Trophoblast cell (in vitro differentiated cells and primary cell): ENCODE measurements at regions not wholly inside any gene's neighbourhood (a gene's known extent, or its start where the extent isn't known, plus 50 kb on each side); places are given as distances from the start of the nearest gene placed in this dataset.

ENCODE experiments used
- DNase-seq, 2 donors: peaks; one replicate each; pipeline ENCODE4 v3.0.0-alpha.2; 2016
- H2AFZ ChIP-seq: 2 replicates; pipeline ENCODE4 v1.6.1; 2013; ENCODE audit warnings: low read length, moderate library complexity, mild to moderate bottlenecking; ENCODE audit not compliant: insufficient read depth, poor library complexity
- H2AK5ac ChIP-seq: 2 replicates; pipeline ENCODE4 v1.6.1; 2013; ENCODE audit warnings: mild to moderate bottlenecking, low read length
- H2BK120ac ChIP-seq: 2 replicates; pipeline ENCODE4 v1.6.1; 2013; ENCODE audit warnings: low read length, mild to moderate bottlenecking, moderate library complexity; ENCODE audit not compliant: insufficient read depth, poor library complexity
- H2BK12ac ChIP-seq: 2 replicates; pipeline ENCODE4 v1.6.1; 2013; ENCODE audit warnings: mild to moderate bottlenecking, low read length, moderate library complexity
- H2BK5ac ChIP-seq: 2 replicates; pipeline ENCODE4 v1.6.1; 2013; ENCODE audit warnings: low read length, low read depth, moderate library complexity, mild to moderate bottlenecking; ENCODE audit not compliant: poor library complexity
- H3K14ac ChIP-seq: 2 replicates; pipeline ENCODE4 v1.6.1; 2013; ENCODE audit warnings: mild to moderate bottlenecking, low read length
- H3K18ac ChIP-seq: 2 replicates; pipeline ENCODE4 v1.6.1; 2013; ENCODE audit warnings: mild to moderate bottlenecking, low read length
- H3K23ac ChIP-seq: 2 replicates; pipeline ENCODE4 v1.6.1; 2013; ENCODE audit warnings: low read length
- H3K27ac ChIP-seq: 2 replicates; pipeline ENCODE4 v1.5.1; 2013; ENCODE audit warnings: low read depth, mild to moderate bottlenecking, inconsistent platforms, low read length, moderate library complexity
- H3K27me3 ChIP-seq: 2 replicates; pipeline ENCODE4 v1.6.1; 2013; ENCODE audit warnings: inconsistent platforms, mild to moderate bottlenecking, low read length, moderate library complexity; ENCODE audit not compliant: insufficient read depth
- H3K36me3 ChIP-seq, 2 experiments: 1 replicate in 1 of 2; 2 replicates in 1 of 2; pipeline ENCODE4 v1.6.1; 2013; ENCODE audit warnings: low read length in 2 of 2, mild to moderate bottlenecking in 2 of 2, moderate library complexity in 1 of 2; ENCODE audit not compliant: insufficient read depth in 2 of 2, control insufficient read depth in 1 of 2
- H3K4ac ChIP-seq: 2 replicates; pipeline ENCODE4 v1.6.1; 2013; ENCODE audit warnings: low read depth, mild to moderate bottlenecking, low read length, moderate library complexity
- H3K4me1 ChIP-seq, 2 experiments: 1 replicate in 1 of 2; 2 replicates in 1 of 2; pipeline ENCODE4 v1.6.1; 2013; ENCODE audit warnings: low read length in 2 of 2, mild to moderate bottlenecking in 2 of 2, moderate library complexity in 1 of 2; ENCODE audit not compliant: insufficient read depth in 2 of 2, control insufficient read depth in 1 of 2
- H3K4me2 ChIP-seq: 2 replicates; pipeline ENCODE4 v1.6.1; 2013; ENCODE audit warnings: inconsistent platforms, mild to moderate bottlenecking, low read length, moderate library complexity
- H3K4me3 ChIP-seq: 2 replicates; pipeline ENCODE4 v1.5.1; 2013; ENCODE audit warnings: mild to moderate bottlenecking, low read depth, low read length, inconsistent platforms
- H3K79me1 ChIP-seq: one replicate; pipeline ENCODE4 v1.6.1; 2013; ENCODE audit warnings: low read length
- H3K79me2 ChIP-seq: 2 replicates; pipeline ENCODE4 v1.6.1; 2013; ENCODE audit warnings: low read length, mild to moderate bottlenecking; ENCODE audit not compliant: control insufficient read depth, insufficient read depth, poor library complexity
- H3K9ac ChIP-seq: 2 replicates; pipeline ENCODE4 v1.6.1; 2013; ENCODE audit warnings: mild to moderate bottlenecking, low read length
- H3K9me3 ChIP-seq: 2 replicates; pipeline ENCODE4 v1.6.1; 2013; ENCODE audit warnings: low read depth, mild to moderate bottlenecking, control low read depth, inconsistent platforms, low read length; ENCODE audit not compliant: insufficient read depth
- H4K12ac ChIP-seq: 2 replicates; pipeline ENCODE4 v1.6.1; 2013; ENCODE audit warnings: low read depth, mild to moderate bottlenecking, low read length, moderate library complexity
- H4K8ac ChIP-seq: 2 replicates; pipeline ENCODE4 v1.6.1; 2013; ENCODE audit warnings: low read depth, mild to moderate bottlenecking, low read length, moderate library complexity
- H4K91ac ChIP-seq: one replicate; pipeline ENCODE4 v1.6.1; 2013; ENCODE audit warnings: low read depth, mild to moderate bottlenecking, low read length, moderate library complexity
- WGBS: extraction: QIAGEN DNeasy Blood & Tissue Kit; methylation state at CpG from one replicate; pipeline ENCODE4 v1.1.7; 2013; ENCODE audit warnings: missing lambda C conversion rate; ENCODE audit not compliant: insufficient read length, insufficient coverage; ENCODE audit errors: extremely low coverage; 5-methylcytosine and 5-hydroxymethylcytosine counted together

DNA sequence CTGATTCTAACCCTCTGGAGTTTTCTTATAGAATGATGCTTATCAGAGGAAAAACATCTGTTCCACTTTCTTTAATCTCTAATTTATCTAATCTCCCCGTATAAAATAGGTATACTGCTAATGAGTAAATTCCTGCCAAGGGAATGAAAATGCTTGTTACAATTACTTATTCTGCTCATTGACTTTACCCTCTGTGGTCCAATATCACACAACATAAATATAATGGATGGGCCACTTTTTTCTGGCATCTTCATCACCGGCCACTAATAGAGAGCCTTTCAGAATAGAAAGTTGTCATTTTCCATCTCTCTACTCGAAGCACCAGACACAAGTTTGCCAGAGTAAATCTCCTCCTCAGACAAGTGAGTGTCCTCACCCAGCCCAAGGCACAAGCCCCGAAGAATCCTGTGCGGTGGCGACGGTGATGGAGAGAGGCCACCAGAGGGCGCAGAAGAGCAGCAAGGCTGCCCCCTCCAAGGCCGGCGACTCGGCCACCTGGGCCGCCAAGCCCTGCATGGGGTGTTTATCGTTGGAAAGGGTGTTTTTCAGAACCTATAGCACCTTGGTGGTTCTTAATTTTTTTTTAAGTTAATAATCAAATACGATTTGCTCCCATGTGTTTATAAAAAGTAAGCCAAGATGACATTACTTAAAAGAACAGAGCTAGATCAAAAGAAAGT is 212.9 kb upstream of the ARID1B start:
- H3K14ac ChIP-seq = no peak overlapping the region

GRCh38 chr6:156563714-156564113 is 213.5 kb upstream of the ARID1B start:
- H2BK120ac ChIP-seq = no peak overlapping the region
- H2BK5ac ChIP-seq = no peak overlapping the region
- no peaks in the 10 kb centered on the region for H3K36me3 ChIP-seq
- H3K9ac ChIP-seq = no peak overlapping the region
- no peak for DNase-seq
- no peak overlapping the region for H2BK12ac ChIP-seq
- H2AFZ ChIP-seq = no peak overlapping the region
- H3K27me3 ChIP-seq = no peaks in the 10 kb centered on the region
- no peak overlapping the region for H4K12ac ChIP-seq
- H3K79me1 ChIP-seq = no peaks in the 10 kb centered on the region
- H3K27ac ChIP-seq = no peak overlapping the region
- H3K4ac ChIP-seq = no peak overlapping the region
- H3K4me1 ChIP-seq = no peaks in the 10 kb centered on the region
- no CpG with 5 or more reads among the region's 9 CpGs for WGBS
- peaks cover 4% of the 10 kb centered on the region for H3K9me3 ChIP-seq
- no peak overlapping the region for H4K91ac ChIP-seq
- H3K14ac ChIP-seq = no peak overlapping the region
- H3K18ac ChIP-seq = no peak overlapping the region
- no peak overlapping the region for H3K4me2 ChIP-seq
- H3K4me3 ChIP-seq = no peak overlapping the region
- no peak overlapping the region for H4K8ac ChIP-seq
- no peak overlapping the region for H2AK5ac ChIP-seq
- H3K23ac ChIP-seq = no peak overlapping the region
- H3K79me2 ChIP-seq = no peaks in the 10 kb centered on the region

More for the DNA sequence above, 212.9 kb upstream of the ARID1B start:
- H3K27me3 ChIP-seq = no peaks in the 10 kb centered on the region
- H3K79me1 ChIP-seq = no peaks in the 10 kb centered on the region
- no peak overlapping the region for H3K4me3 ChIP-seq
- H3K9ac ChIP-seq = no peak overlapping the region
- no peak overlapping the region for H3K27ac ChIP-seq
- no peak overlapping the region for H2AK5ac ChIP-seq
- H2BK120ac ChIP-seq = no peak overlapping the region
- H3K4ac ChIP-seq = no peak overlapping the region
- H4K8ac ChIP-seq = no peak overlapping the region
- no peak overlapping the region for H3K4me2 ChIP-seq
- H4K91ac ChIP-seq = no peak overlapping the region
- H3K79me2 ChIP-seq = no peaks in the 10 kb centered on the region
- no peak overlapping the region for H2BK12ac ChIP-seq
- DNase-seq = peak; percentile 58 to 84
- no peak overlapping the region for H3K23ac ChIP-seq
- H3K4me1 ChIP-seq = no peaks in the 10 kb centered on the region
- H3K18ac ChIP-seq = no peak overlapping the region
- H3K36me3 ChIP-seq = no peaks in the 10 kb centered on the region
- H4K12ac ChIP-seq = no peak overlapping the region
- H2AFZ ChIP-seq = no peak overlapping the region
- peaks cover 4% of the 10 kb centered on the region for H3K9me3 ChIP-seq
- WGBS = no CpG with 5 or more reads among the region's 14 CpGs
- no peak overlapping the region for H2BK5ac ChIP-seq

DNA sequence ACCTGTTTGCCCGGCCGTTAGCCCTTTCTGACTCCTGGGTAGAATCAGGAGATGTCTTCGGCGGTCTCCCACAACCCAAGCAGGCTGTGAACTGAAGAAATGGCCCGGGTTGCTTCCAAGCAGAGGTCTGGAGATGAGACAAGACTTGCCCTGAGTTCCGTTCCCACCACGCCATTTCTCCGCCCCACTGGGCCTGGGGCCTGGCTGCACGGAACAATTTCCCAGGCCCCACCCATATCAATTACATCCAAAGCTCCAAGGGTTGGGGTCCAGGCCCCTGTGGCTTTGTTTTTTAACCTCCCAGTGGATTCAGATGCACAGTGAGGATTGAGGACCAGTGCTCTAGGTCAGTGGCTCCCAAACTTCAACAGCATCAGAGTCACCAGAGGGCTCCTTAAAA is 214.5 kb upstream of the ARID1B start:
- peaks cover 4% of the 10 kb centered on the region for H3K9me3 ChIP-seq
- no peak overlapping the region for H3K18ac ChIP-seq
- no peak overlapping the region for H3K4me3 ChIP-seq
- no peak overlapping the region for H3K14ac ChIP-seq
- WGBS = no CpG with 5 or more reads among the region's 9 CpGs
- DNase-seq = no peak
- no peaks in the 10 kb centered on the region for H3K27me3 ChIP-seq
- H2AK5ac ChIP-seq = no peak overlapping the region
- no peak overlapping the region for H2BK120ac ChIP-seq
- no peak overlapping the region for H2BK12ac ChIP-seq
- H3K23ac ChIP-seq = no peak overlapping the region
- no peak overlapping the region for H2AFZ ChIP-seq
- H3K79me2 ChIP-seq = no peaks in the 10 kb centered on the region
- H2BK5ac ChIP-seq = no peak overlapping the region
- no peak overlapping the region for H3K27ac ChIP-seq
- H3K79me1 ChIP-seq = no peaks in the 10 kb centered on the region
- no peaks in the 10 kb centered on the region for H3K36me3 ChIP-seq
- H3K9ac ChIP-seq = no peak overlapping the region
- H3K4me2 ChIP-seq = no peak overlapping the region
- H4K8ac ChIP-seq = no peak overlapping the region
- no peak overlapping the region for H4K91ac ChIP-seq
- no peak overlapping the region for H3K4ac ChIP-seq
- H4K12ac ChIP-seq = no peak overlapping the region
- H3K4me1 ChIP-seq = no peaks in the 10 kb centered on the region

GRCh38 chr6:156562019-156562418 is 215.2 kb upstream of the ARID1B start:
- H3K23ac ChIP-seq = no peak overlapping the region
- no peak overlapping the region for H3K9ac ChIP-seq
- H2BK12ac ChIP-seq = no peak overlapping the region
- no CpG with 5 or more reads among the region's 13 CpGs for WGBS
- no peak overlapping the region for H4K8ac ChIP-seq
- no peak overlapping the region for H3K18ac ChIP-seq
- H4K12ac ChIP-seq = no peak overlapping the region
- no peaks in the 10 kb centered on the region for H3K36me3 ChIP-seq
- no peak overlapping the region for H2AFZ ChIP-seq
- no peak for DNase-seq
- no peaks in the 10 kb centered on the region for H3K79me1 ChIP-seq
- H3K4me3 ChIP-seq = no peak overlapping the region
- no peaks in the 10 kb centered on the region for H3K4me1 ChIP-seq
- H2BK5ac ChIP-seq = no peak overlapping the region
- H4K91ac ChIP-seq = no peak overlapping the region
- no peaks in the 10 kb centered on the region for H3K27me3 ChIP-seq
- H2BK120ac ChIP-seq = no peak overlapping the region
- H2AK5ac ChIP-seq = no peak overlapping the region
- H3K4ac ChIP-seq = no peak overlapping the region
- no peak overlapping the region for H3K14ac ChIP-seq
- no peak overlapping the region for H3K27ac ChIP-seq
- H3K9me3 ChIP-seq = peaks cover 6% of the 10 kb centered on the region
- no peak overlapping the region for H3K4me2 ChIP-seq
- H3K79me2 ChIP-seq = no peaks in the 10 kb centered on the region
